A673 (cell line): ENCODE measurements at regions not wholly inside any gene's neighbourhood (a gene's known extent, or its start where the extent isn't known, plus 50 kb on each side); places are given as distances from the start of the nearest gene placed in this dataset.

Experiments used
- CTCF ChIP-seq: fragments of 300-800, 200-600 bp; sonication (generic); conservative IDR thresholded peaks from 2 replicates; pipeline ENCODE4 v1.5.1; 2017; ENCODE audit warnings: low read depth, mild to moderate bottlenecking, antibody characterized with exemption, low read length, moderate library complexity, mixed read lengths
- EZH2 ChIP-seq: fragments of 200-600 bp; sonication (generic); IDR thresholded peaks from 2 replicates; pipeline ENCODE4 v1.6.1; 2017; ENCODE audit warnings: borderline replicate concordance, low read depth, mild to moderate bottlenecking, mixed read lengths, antibody characterized with exemption, low read length; ENCODE audit not compliant: poor library complexity, severe bottlenecking

GRCh38 chr4:138887341-138887740, 128.2 kb upstream of the NOCT start:
- no peak for TF ChIP-seq EZH2
- no peak for TF ChIP-seq CTCF
